BLaER1 (cell line): ENCODE measurements at regions not wholly inside any gene's neighbourhood (a gene's known extent, or its start where the extent isn't known, plus 50 kb on each side); places are given as distances from the start of the nearest gene placed in this dataset.

Source experiments
- H3K27ac ChIP-seq: shearing (Covaris generic); formaldehyde crosslinking; 2 replicates; pipeline ENCODE4 v1.8.1; 2022
- H3K27me3 ChIP-seq: shearing (Covaris generic); formaldehyde crosslinking; 2 replicates; pipeline ENCODE4 v1.8.1; 2022
- H3K36me3 ChIP-seq: shearing (Covaris generic); formaldehyde crosslinking; 2 replicates; pipeline ENCODE4 v1.8.1; 2022
- H3K4me1 ChIP-seq: shearing (Covaris generic); formaldehyde crosslinking; 2 replicates; pipeline ENCODE4 v1.8.1; 2022
- H3K4me2 ChIP-seq: shearing (Covaris generic); formaldehyde crosslinking; 2 replicates; pipeline ENCODE4 v1.8.1; 2022
- H3K4me3 ChIP-seq: shearing (Covaris generic); formaldehyde crosslinking; 2 replicates; pipeline ENCODE4 v1.8.1; 2022
- H3K9ac ChIP-seq: shearing (Covaris generic); formaldehyde crosslinking; 2 replicates; pipeline ENCODE4 v1.8.1; 2022
- H3K9me3 ChIP-seq: shearing (Covaris generic); formaldehyde crosslinking; 2 replicates; pipeline ENCODE4 v1.8.1; 2022
- H4K20me1 ChIP-seq: shearing (Covaris generic); formaldehyde crosslinking; 2 replicates; pipeline ENCODE4 v1.8.1; 2022
- Cebpa-rat ChIP-seq: shearing (Covaris generic); IDR thresholded peaks from 2 replicates; pipeline ENCODE4 v1.8.1; 2022

DNA sequence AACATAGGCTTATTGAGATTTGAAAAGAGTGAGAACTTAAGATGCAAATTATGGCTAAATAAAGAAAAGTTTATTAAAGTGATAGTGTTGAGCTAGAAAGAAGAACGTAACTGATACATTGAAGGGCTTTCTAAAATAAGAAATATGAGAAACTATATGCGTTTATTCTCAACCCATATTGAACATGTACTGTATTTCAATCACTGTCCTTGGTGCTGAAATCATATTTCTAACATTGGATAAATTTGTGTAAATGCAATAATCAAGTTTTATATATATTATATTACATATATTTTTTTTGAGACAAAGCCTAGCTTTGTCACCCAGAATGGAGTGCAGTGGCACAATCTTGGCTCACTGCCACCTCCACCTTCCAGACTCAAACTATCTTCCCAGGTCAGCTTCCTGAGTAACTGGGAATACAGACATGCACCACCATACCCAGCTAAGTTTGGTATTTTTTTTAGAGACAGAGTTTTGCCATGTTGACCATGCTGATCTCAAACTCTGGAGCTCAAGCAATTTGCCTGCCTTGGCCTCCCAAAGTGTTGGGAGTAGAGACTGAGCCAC lies 1065.8 kb downstream of the REEP3 start:
- no peaks in the 10 kb centered on the region for H4K20me1 ChIP-seq
- H3K4me3 ChIP-seq = no peak overlapping the region
- no peak overlapping the region for H3K9ac ChIP-seq
- no peaks in the 10 kb centered on the region for H3K9me3 ChIP-seq
- no peaks in the 10 kb centered on the region for H3K4me1 ChIP-seq
- TF ChIP-seq Cebpa-rat = no peak
- H3K27me3 ChIP-seq = no peaks in the 10 kb centered on the region
- no peak overlapping the region for H3K4me2 ChIP-seq
- no peak overlapping the region for H3K27ac ChIP-seq
- no peaks in the 10 kb centered on the region for H3K36me3 ChIP-seq

DNA sequence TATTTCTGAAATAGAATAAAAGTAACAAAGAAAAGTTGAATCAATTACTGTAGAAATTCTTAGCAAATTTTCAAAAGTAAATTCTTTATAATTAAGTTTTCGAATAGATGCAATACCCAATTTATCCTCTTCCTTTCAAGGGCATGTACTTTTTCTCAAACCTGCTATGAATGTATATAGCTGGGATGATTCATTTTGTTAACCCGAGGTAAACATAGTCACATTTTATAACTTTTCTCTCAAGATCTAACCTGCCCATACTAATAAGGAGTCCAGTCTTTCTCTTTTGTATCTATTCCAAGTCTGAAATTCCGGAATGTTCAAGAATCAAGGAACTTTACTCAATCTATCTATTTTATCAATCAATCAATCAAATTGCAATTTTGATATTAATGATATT lies 1072.9 kb downstream of the REEP3 start:
- no peaks in the 10 kb centered on the region for H4K20me1 ChIP-seq
- H3K9ac ChIP-seq = no peak overlapping the region
- no peaks in the 10 kb centered on the region for H3K27me3 ChIP-seq
- H3K4me2 ChIP-seq = no peak overlapping the region
- TF ChIP-seq Cebpa-rat = no peak
- no peak overlapping the region for H3K4me3 ChIP-seq
- H3K9me3 ChIP-seq = no peaks in the 10 kb centered on the region
- no peak overlapping the region for H3K27ac ChIP-seq
- no peaks in the 10 kb centered on the region for H3K4me1 ChIP-seq
- no peaks in the 10 kb centered on the region for H3K36me3 ChIP-seq

DNA sequence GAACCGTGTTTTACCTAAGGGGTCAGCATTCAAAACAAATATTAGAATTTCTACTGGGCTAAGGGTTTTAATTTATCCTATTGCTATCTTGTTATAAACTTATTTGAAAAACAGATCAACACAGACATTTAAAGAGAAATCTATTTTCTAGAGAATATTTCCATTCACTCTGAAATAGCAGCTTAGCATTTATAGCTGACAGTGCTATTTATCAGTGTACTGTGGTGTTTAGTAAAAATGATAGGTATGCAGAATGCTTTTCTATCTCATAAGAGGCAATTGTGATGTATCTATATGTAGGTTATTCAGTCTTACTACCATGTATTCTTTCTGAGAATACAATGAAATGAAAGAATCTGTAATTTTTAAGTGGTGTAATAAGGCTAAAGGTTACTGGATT lies 1077.4 kb downstream of the REEP3 start:
- no peak for TF ChIP-seq Cebpa-rat
- H3K36me3 ChIP-seq = no peaks in the 10 kb centered on the region
- no peaks in the 10 kb centered on the region for H4K20me1 ChIP-seq
- no peak overlapping the region for H3K4me3 ChIP-seq
- H3K27ac ChIP-seq = no peak overlapping the region
- H3K9me3 ChIP-seq = no peaks in the 10 kb centered on the region
- H3K4me1 ChIP-seq = no peaks in the 10 kb centered on the region
- H3K27me3 ChIP-seq = no peaks in the 10 kb centered on the region
- no peak overlapping the region for H3K4me2 ChIP-seq
- H3K9ac ChIP-seq = no peak overlapping the region

DNA sequence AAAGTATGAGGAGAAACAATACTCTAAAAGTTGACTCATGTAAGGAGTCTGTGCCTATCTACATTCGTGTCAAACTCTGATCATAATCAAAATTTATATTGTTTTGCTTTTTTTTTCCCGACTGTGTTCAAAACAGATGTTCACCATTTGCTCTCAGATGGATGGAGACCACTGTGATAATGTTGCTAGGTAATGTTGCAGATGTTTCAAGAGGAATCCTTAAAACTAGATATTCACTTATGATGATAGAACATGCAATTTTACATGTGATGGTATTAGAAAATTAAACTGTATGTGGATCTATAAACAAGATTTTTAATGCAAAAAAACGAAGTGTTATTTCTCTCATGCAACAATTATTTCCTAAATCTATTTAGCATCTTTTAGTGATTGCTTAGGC lies 1080.1 kb downstream of the REEP3 start:
- Histone ChIP-seq H3K9me3 (no peaks in the 10 kb centered on the region), H3K27ac (no peak overlapping the region), H3K4me3 (no peak overlapping the region), H3K9ac (no peak overlapping the region), H3K4me2 (no peak overlapping the region), H3K36me3 (no peaks in the 10 kb centered on the region), H4K20me1 (no peaks in the 10 kb centered on the region), H3K4me1 (no peaks in the 10 kb centered on the region), H3K27me3 (no peaks in the 10 kb centered on the region)
- TF ChIP-seq Cebpa-rat = no peak

DNA sequence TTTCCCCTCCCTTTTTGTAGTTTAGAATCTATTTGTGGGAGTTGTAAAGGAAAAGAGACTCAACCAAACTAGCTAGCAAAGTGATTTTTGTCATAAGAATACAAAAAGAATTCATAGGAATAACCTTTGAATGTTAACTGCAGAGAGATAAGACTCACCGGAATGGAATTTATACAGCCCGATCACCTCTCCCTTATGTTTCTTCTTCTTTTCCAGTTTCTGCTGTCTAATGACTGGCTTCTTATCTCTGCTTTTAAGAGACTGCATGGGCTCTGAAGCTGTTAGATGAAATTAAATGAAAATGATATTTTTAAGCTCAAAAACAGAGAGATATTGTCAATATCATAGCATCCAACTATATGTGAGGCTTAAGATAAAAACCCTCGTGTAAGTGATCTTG lies 1095.9 kb downstream of the REEP3 start:
- TF ChIP-seq Cebpa-rat = no peak
- no peak overlapping the region for H3K4me2 ChIP-seq
- H3K4me1 ChIP-seq = no peaks in the 10 kb centered on the region
- no peak overlapping the region for H3K4me3 ChIP-seq
- no peaks in the 10 kb centered on the region for H3K27me3 ChIP-seq
- H4K20me1 ChIP-seq = no peaks in the 10 kb centered on the region
- no peaks in the 10 kb centered on the region for H3K9me3 ChIP-seq
- H3K27ac ChIP-seq = no peak overlapping the region
- H3K9ac ChIP-seq = no peak overlapping the region
- no peaks in the 10 kb centered on the region for H3K36me3 ChIP-seq

DNA sequence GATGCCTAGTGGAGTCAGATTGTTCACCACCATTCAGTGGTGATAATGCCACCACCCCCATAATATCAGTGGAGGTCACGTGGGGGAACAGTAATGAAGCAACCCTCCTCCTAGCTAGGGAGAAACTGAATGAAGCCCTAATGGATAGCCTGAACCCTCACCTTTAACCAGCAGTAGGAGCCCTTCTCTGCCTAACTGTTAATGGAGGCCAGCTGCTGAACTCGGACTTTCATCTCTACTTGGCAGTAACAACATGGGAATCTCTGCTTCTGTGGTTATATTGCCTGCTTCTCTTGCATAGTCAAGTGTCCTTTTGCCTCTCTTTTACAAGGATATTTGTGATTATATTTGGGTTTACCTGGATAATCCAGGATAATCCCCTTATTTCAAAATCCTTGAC lies 1097.9 kb downstream of the REEP3 start:
- no peaks in the 10 kb centered on the region for H3K4me1 ChIP-seq
- H3K9me3 ChIP-seq = no peaks in the 10 kb centered on the region
- H3K4me3 ChIP-seq = no peak overlapping the region
- no peak overlapping the region for H3K27ac ChIP-seq
- H4K20me1 ChIP-seq = no peaks in the 10 kb centered on the region
- H3K4me2 ChIP-seq = no peak overlapping the region
- H3K36me3 ChIP-seq = no peaks in the 10 kb centered on the region
- no peaks in the 10 kb centered on the region for H3K27me3 ChIP-seq
- H3K9ac ChIP-seq = no peak overlapping the region
- TF ChIP-seq Cebpa-rat = no peak

DNA sequence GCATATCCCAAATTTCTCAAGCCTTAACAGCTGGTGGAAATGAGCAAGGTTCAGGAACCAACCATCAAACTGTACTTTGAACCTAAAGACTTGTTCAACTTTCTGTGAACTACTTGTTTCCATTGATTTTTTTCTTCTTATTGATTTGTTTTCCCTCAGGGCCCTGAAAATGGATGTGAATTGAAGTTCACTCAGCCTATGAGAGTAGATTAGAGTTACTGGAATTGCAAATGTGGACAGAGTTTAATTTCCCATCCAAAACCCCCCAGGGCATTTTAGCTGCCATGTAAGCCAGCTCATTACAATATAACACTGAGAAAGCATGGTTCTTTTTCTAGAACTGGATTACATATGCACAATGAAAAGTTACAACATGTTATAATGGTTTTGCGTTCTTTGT lies 1105.7 kb downstream of the REEP3 start:
- no peak overlapping the region for H3K9ac ChIP-seq
- H3K4me2 ChIP-seq = no peak overlapping the region
- H3K36me3 ChIP-seq = no peaks in the 10 kb centered on the region
- no peak for TF ChIP-seq Cebpa-rat
- no peak overlapping the region for H3K27ac ChIP-seq
- H3K9me3 ChIP-seq = peaks cover 5% of the 10 kb centered on the region
- no peaks in the 10 kb centered on the region for H3K4me1 ChIP-seq
- no peaks in the 10 kb centered on the region for H3K27me3 ChIP-seq
- H4K20me1 ChIP-seq = no peaks in the 10 kb centered on the region
- H3K4me3 ChIP-seq = no peak overlapping the region

DNA sequence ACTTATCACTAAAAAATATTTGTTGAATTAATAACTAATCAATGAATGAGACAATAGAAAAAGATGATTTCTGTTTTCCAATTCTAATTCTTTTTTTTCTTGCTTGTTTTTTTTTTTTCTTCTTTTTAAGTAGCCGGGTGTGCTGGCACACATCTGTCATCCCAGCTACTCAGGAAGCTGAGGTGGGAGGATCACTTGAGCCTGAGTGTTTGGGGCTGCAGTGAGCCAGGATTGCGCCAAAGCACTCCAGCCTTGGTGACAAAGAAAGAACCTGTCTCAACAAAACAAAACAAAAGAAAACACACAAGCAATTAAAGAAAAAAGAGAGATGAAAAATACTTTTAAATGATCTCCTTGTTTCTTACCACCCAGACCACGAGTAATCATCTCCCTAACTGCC lies 1109.3 kb downstream of the REEP3 start:
- Histone ChIP-seq H3K4me2 (no peak overlapping the region), H3K27ac (no peak overlapping the region), H3K9ac (no peak overlapping the region), H4K20me1 (no peaks in the 10 kb centered on the region), H3K36me3 (no peaks in the 10 kb centered on the region), H3K27me3 (no peaks in the 10 kb centered on the region), H3K4me1 (no peaks in the 10 kb centered on the region), H3K4me3 (no peak overlapping the region), H3K9me3 (peaks cover 5% of the 10 kb centered on the region)
- no peak for TF ChIP-seq Cebpa-rat

DNA sequence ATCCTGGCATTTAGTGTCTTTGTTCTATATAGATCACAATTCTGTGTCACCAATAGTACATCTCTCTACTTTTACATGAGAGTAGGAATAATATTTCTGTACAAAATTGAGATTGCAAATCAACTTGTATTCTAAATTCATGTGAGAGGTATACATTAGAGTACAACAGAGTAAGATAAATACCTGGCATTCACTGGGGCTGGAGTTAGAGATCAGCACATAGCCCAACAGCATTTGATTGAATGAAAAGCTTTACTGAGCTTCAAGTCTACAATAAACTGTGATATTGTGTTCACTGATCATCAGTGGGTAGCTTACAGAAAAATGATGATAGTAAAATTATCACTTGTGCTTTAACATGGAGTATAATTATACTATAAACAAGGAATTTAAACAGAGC lies 1114.7 kb downstream of the REEP3 start:
- Histone ChIP-seq H3K36me3 (no peaks in the 10 kb centered on the region), H4K20me1 (no peaks in the 10 kb centered on the region), H3K27me3 (no peaks in the 10 kb centered on the region), H3K9me3 (no peaks in the 10 kb centered on the region), H3K4me1 (no peaks in the 10 kb centered on the region), H3K9ac (no peak overlapping the region), H3K27ac (no peak overlapping the region), H3K4me3 (no peak overlapping the region), H3K4me2 (no peak overlapping the region)
- no peak for TF ChIP-seq Cebpa-rat

- Histone ChIP-seq H3K27me3 (no peaks in the 10 kb centered on the region), H3K36me3 (no peaks in the 10 kb centered on the region), H3K27ac (no peak overlapping the region), H4K20me1 (no peaks in the 10 kb centered on the region), H3K9me3 (no peaks in the 10 kb centered on the region), H3K4me2 (no peak overlapping the region), H3K9ac (no peak overlapping the region), H3K4me3 (no peak overlapping the region), H3K4me1 (no peaks in the 10 kb centered on the region)
- no peak for TF ChIP-seq Cebpa-rat
These were observed 1115.3 kb downstream of the REEP3 start for GRCh38 chr10:64636461-64636860.

DNA sequence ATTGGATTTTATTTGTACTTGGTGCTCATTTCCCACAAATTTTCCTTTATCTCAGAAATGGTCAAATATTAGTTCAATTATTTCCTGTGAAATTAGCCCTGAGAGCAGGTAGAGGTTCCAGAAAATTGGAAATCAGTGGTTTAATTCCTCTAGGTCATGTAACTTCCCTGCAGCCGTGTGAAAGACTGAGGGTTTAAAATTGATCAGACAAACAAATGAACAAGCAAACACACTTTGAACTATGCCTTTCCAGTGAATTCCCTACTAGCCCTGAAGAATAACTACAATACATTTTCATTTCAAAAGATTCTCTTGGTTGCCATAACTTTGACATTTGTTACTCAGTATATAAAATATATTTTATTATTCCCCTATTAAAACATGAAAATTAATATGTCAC lies 1116.7 kb downstream of the REEP3 start:
- no peak for TF ChIP-seq Cebpa-rat
- H3K9ac ChIP-seq = no peak overlapping the region

More for the DNA sequence above, 1116.7 kb downstream of the REEP3 start:
- Histone ChIP-seq H3K27me3 (no peaks in the 10 kb centered on the region), H3K4me3 (no peak overlapping the region), H4K20me1 (no peaks in the 10 kb centered on the region), H3K4me1 (no peaks in the 10 kb centered on the region), H3K36me3 (no peaks in the 10 kb centered on the region), H3K27ac (no peak overlapping the region), H3K9me3 (no peaks in the 10 kb centered on the region), H3K4me2 (no peak overlapping the region)
